ENCODE measurements at regions not wholly inside any gene's neighbourhood (a gene's known extent, or its start where the extent isn't known, plus 50 kb on each side); places are given as distances from the start of the nearest gene placed in this dataset.

GRCh38 chr12:111197376-111197944 lies 171.4 kb downstream of the PHETA1 start:
- Mint-ChIP-seq H3K4me1 (ENCODE audit: low read depth) (no peaks in the 10 kb centered on the region), H3K9me3 (no peaks in the 10 kb centered on the region), H3K27me3 (ENCODE audit: insufficient read depth) (peaks cover 38% of the 10 kb centered on the region), H3K36me3 (ENCODE audit: low read depth) (no peaks in the 10 kb centered on the region), H3K27ac (no peak overlapping the region), H3K4me3 (no peak overlapping the region)
- no peak for DNase-seq
- no peak for TF ChIP-seq CTCF (IDR thresholded peaks at IDR 0.05)

DNA sequence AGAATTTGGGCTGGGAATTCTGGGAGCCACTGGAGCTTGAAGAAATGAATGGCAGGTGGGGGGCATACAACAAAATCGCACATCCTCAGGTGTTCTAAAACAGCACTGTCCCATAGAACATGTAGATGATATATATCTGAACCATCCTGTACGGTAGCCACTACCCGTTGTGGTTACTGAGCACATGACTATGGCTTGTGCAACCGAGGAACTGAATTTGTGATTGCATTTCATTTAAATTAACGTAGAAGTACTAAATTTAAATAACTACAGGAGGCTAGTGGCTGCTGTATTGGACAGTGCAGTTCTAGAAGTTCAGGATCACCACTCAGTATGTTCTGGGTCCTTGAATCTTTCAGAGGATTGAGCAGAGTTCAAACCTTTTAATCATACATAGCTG lies 172.4 kb downstream of the PHETA1 start:
- Mint-ChIP-seq H3K4me3 (no peak overlapping the region), H3K9me3 (no peaks in the 10 kb centered on the region), H3K36me3 (ENCODE audit: low read depth) (no peaks in the 10 kb centered on the region), H3K27ac (no peak overlapping the region), H3K27me3 (ENCODE audit: insufficient read depth) (peaks cover 36% of the 10 kb centered on the region), H3K4me1 (ENCODE audit: low read depth) (no peaks in the 10 kb centered on the region)
- DNase-seq = no peak
- no peak for TF ChIP-seq CTCF (IDR thresholded peaks at IDR 0.05)

DNA sequence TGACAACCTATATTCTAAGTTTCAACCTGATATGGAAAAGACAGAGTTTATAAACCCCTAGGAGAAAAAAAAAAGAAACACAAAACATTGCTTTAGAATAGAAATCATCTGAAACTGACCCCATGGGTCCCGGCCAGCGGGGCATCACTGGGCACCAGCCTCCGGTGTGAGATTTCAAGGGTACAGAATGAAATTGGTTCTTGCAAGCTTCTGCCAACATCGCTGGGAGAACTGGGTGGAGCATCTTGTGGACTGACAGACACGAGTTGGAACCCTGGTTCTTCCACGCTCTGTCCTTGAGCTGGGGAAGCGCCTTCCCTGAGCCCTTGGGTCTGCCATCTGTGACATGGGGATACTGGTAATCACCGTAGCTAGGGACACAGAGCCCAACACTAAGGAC lies 173.6 kb downstream of the PHETA1 start:
- H3K4me3 Mint-ChIP-seq = no peak overlapping the region
- H3K9me3 Mint-ChIP-seq = no peaks in the 10 kb centered on the region
- no peaks in the 10 kb centered on the region for H3K4me1 Mint-ChIP-seq (ENCODE audit: low read depth)
- DNase-seq = no peak
- no peak for TF ChIP-seq CTCF (IDR thresholded peaks at IDR 0.05)
- peaks cover 30% of the 10 kb centered on the region for H3K27me3 Mint-ChIP-seq (ENCODE audit: insufficient read depth)
- no peak overlapping the region for H3K27ac Mint-ChIP-seq
- no peaks in the 10 kb centered on the region for H3K36me3 Mint-ChIP-seq (ENCODE audit: low read depth)

- Mint-ChIP-seq H3K36me3 (ENCODE audit: low read depth) (no peaks in the 10 kb centered on the region), H3K27me3 (ENCODE audit: insufficient read depth) (peaks cover 34% of the 10 kb centered on the region), H3K4me3 (no peak overlapping the region), H3K4me1 (ENCODE audit: low read depth) (no peaks in the 10 kb centered on the region), H3K27ac (no peak overlapping the region), H3K9me3 (peaks cover 4% of the 10 kb centered on the region; the same call in 1 of the 2 replicates)
- TF ChIP-seq CTCF (IDR thresholded peaks at IDR 0.05) = no peak
- DNase-seq = no peak
Measured at GRCh38 chr12:111194703-111195051, 174.2 kb downstream of the PHETA1 start.

DNA sequence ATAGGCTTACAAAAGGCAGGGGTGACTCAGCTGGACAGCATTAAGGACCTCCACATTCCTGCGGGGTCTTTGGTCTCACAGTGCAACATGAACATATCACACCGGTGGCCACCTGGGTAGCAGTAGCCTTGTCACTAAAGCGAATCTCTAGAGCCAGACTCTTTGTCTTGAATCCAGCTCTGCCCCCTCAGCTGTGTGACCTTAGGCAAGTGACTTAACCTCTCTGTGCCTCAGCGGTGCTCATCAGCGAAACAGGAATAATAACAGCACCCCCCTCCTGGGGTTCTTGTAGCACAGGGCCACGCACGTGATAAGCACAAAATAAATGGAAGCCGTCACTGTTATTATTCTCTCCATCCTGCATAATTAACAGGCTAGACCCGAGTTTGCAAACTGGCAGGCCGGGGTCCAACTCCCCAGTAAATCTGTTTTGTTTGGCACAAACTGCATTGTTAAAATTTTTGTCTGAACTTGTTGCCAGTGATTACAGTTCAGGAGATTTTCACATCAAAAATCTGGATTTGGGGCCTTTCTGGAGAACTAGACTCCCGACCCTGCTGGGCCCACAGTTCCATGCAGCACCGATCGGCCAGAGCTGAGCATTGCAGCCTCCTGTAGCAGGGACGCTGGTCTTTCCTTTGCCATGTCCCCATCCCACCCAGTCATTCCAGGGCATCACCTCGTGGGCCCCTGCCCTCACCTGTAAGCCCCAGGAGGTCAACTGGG lies 174.8 kb downstream of the PHETA1 start:
- no peak overlapping the region for H3K4me3 Mint-ChIP-seq
- H3K36me3 Mint-ChIP-seq (ENCODE audit: low read depth) = no peaks in the 10 kb centered on the region
- DNase-seq = no peak
- H3K27me3 Mint-ChIP-seq (ENCODE audit: insufficient read depth) = peaks cover 34% of the 10 kb centered on the region
- H3K4me1 Mint-ChIP-seq (ENCODE audit: low read depth) = no peaks in the 10 kb centered on the region
- H3K9me3 Mint-ChIP-seq = peaks cover 7% of the 10 kb centered on the region; the same call in 1 of the 2 replicates
- no peak for TF ChIP-seq CTCF (IDR thresholded peaks at IDR 0.05)
- no peak overlapping the region for H3K27ac Mint-ChIP-seq
